ENCODE measurements at regions not wholly inside any gene's neighbourhood (a gene's known extent, or its start where the extent isn't known, plus 50 kb on each side); places are given as distances from the start of the nearest gene placed in this dataset.

DNA sequence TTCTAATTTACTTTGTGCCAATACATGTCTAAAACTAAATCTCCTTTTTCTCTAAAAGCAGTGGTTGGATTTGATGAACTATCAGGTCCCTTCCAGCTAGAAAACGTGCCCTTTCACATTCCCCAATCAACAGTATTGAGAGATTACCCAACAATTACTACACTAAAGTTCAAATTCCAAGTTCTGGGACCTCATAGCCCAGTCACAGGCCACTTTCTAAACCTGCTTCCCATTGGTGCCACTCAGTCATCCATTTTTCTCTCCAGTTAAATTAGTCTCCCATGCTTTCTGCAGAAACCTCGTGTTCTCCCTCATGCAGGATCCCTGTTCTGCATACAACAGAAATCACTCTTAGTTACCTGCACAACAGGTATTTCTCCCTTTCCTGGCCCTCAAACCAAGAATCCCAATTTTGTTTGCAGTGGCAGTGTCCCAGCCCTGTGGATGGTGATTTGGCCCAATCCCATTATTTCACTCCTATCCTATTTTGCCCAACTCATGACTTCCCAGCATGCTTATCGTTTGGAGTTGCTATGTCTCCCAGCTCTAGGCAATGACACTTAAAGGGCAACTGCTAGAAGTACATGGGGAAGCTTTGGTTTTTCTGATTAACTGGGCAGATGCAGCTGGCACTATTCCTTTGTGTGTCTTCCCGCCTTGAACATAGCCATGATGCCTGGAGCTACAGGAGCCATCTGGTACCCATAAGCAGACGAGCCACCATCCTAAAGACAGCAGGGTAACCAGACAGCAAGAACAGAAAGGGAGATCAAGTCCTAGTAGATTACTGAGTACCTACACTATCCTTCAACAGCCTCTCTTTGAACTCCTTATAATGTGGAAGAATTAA is 224.2 kb downstream of the MINAR1 start:
- DNase-seq (ENCODE audit: extremely low read depth, low read depth, low spot score), result no peak

DNA sequence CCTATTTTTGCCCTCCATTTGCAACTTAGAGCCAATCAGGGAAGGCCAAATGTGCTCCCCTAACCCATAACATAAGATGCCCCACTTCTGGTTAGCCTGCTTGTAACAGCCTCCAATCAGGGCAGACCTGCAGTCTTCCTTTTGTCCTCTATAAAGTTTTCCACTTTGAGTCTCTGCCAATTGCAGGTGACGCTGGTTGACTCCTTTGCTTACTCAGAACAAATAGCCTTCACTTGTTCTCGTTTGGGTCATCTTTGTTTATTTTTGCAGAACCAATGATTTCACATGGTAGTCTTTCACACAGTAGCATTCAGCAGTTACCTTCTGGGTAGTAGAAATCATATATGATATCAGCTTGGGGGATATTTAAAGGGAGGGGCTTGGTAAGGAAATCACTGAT is 225.6 kb downstream of the MINAR1 start:
- no peak for DNase-seq (ENCODE audit: extremely low read depth, low read depth, low spot score)

DNA sequence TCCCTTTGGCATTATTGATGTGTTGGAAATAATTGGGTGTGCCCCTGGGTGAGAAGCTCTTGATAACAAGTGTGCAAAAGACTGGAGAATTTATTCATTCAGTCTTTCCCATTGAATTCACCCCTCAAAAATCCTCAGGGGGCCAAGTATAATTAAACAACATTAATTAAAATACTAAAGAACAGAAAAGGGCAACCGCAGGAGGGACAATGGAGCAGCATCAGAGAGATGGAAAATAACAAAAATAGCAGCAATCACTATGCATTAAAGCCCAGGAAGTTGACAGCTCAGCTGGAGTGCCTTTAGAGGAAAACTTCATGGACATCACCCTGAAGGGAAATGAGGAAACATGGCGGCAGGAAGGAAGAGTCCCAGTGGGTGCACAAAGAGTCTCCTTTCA is 227.6 kb downstream of the MINAR1 start:
- DNase-seq (ENCODE audit: extremely low read depth, low read depth, low spot score), result no peak

DNA sequence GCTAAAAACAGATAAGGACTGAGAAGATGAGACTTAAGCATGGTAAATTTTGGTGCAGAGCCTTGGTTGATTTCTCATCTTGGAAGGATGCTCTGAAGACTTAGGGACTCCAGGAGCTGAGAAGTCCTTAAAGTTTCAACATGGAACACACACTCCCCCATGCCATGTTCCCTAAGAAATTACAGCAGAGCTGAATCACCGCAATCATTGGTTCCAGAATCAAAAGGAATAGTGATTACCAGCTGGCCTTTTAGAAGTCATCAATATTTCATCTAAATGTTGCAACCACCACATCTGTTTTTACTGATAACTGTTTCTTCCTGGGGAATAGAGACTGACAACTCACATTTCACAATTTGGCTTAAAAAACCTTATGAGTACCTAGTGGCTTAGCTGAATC is 229.3 kb downstream of the MINAR1 start:
- DNase-seq (ENCODE audit: extremely low read depth, low read depth, low spot score), result no peak

DNA sequence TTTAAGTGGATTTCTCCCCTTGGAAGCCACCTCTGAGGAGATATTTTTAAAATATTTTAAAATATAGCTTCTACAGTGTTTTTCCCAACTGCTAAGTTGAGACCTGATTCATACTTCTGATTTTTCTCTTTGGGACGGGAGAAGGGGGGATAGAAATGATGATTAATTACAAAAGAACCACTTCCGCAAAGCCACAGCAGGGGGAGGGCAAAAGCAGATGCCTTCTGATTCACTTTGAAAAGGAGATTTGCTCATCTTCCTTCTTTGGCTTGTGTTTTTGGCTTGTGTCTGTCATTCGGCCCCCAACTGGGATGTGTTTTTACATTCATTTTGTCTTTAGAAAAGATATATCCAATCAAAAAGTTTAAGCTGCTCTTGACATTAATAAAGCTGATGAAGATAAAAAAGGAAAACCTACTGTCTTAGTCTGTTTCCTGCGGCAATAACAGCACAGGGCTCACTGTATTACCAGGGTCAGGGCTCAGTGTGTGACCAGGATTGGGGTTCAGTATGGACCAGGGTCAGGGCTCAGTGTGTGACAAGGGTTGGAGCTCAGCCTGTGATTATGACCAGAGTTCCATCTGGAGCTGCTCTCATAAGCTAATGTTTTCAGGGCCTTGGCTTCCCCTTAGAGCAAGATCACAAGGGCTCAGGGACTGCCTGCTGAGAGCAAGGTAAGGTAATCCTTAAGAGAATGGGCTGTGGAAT is 223.2 kb downstream of the MTHFS start:
- no peak for DNase-seq (ENCODE audit: extremely low read depth, low read depth, low spot score)

DNA sequence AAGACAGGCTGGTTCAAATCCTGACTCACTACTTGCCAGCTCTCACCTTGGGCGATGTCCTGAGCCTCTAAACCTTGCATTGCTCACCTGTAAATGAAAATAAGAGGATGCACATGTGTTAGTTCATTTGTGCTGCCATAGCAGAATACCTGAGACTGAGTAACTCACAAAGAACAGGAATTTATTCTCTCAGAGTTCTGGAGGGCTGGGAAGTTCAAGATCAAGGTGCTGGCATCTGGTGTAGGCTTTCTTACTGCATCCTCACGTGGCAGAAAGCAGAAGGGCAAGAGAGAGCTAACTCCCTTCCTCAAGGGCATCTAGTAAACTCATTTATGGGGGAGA is 222.7 kb downstream of the MTHFS start:
- DNase-seq (ENCODE audit: extremely low read depth, low read depth, low spot score), result no peak

DNA sequence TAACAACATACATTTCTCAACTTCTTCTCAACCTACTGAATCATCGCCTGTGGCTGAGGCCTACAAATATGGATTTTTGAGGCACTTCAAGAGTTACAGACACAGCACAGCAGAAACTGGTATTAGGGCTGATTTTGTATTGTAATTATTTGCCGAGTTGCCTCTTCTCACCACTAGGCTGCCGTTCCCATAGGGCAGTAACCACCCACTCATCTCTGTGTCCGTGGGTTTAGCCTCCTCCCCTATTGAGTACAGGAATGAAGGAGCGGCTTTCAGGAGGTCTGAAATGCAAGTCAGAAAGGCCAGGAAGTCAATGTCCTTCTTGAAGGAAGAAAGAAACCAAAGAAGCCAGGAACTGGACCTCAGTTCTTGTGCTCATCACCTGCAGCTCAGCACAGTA is 220.8 kb downstream of the MTHFS start:
- DNase-seq (ENCODE audit: extremely low read depth, low read depth, low spot score), result no peak

DNA sequence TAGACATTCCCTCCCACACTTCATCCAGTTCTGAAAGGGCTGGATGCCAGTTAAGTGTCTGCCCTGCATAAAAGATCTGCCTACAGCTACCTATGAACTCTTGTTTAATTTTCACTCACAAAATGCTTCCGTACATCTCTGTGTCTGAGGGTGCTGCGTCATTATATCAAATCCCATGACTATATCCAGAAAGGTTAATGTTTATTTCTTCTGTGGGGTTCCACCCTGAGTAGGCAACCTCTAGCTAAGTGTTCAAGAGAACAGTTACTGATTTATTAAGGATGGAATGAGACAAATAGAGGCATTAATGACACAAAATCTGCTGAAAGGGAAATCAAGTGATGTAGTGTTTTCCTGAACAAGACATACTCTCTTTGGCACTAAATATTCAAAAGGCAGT is 220.2 kb downstream of the MTHFS start:
- no peak for DNase-seq (ENCODE audit: extremely low read depth, low read depth, low spot score)

DNA sequence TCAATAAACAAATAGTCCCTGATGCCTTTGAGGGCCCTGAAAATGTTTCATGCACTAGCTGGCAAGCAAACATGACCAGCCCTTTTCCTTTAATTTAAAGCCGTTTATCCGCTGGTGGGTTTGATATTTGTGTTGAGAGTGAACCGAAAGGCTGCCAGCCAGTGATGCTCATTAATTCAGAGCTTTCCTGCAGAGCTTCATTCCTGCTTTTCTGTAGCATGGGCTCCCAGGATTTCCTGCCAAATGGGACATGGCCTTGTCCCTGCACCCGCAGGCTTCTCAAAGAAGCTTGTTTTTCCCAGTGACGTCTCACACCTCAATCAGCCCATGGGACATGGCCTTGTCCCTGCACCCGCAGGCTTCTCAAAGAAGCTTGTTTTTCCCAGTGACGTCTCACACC is 219.6 kb downstream of the MTHFS start:
- DNase-seq (ENCODE audit: extremely low read depth, low read depth, low spot score), result no peak

DNA sequence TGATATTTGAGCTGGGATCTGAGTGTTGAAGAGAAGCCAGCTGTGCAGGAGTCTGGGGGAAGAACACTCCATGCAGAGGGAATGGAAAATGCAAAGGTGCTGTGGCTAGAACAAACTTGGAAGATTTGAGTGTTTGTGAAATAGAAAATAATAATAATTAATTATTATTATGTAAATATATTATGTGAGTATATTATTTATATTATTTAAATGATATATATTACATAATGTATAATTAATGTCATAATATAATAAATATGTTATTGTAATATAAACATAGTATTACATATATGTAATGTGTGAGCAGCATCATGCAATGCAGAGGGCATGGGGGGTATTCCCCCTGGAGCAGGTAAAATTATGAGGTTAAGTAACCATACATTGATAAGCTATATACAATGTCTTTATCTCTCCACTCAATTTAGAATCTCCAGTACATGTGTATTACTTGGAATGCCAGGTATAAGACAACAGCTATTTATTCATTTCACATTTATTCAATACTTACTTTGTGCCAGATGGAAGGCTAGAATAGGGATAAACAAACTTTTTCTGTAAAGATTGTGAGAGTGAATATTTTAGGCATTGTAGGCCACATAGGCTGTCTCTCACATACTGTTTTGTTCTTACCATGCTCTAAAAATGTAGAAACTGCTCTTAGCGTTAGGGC is 218.6 kb downstream of the MTHFS start:
- no peak for DNase-seq (ENCODE audit: extremely low read depth, low read depth, low spot score)

DNA sequence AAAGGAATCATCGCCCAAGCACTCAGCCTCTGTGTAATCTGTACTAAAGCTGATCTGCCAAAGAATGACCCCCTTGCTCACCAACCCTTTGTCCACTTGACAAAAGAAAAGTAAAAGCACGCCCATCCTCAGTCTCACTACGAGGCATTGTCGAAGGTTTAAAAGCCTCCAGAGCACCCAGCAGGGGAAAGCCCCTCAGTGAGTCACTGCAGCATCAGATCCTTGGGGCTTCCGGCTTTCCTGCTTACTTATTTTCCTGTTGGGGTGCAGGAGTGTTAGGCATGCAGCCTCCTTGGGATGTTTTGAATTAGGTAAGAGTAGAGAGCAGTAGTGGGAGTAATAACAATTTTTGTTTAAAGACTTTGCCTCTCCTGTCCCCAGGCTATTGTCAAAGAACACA is 216.1 kb downstream of the MTHFS start:
- DNase-seq (ENCODE audit: extremely low read depth, low read depth, low spot score), result peak; percentile 31

DNA sequence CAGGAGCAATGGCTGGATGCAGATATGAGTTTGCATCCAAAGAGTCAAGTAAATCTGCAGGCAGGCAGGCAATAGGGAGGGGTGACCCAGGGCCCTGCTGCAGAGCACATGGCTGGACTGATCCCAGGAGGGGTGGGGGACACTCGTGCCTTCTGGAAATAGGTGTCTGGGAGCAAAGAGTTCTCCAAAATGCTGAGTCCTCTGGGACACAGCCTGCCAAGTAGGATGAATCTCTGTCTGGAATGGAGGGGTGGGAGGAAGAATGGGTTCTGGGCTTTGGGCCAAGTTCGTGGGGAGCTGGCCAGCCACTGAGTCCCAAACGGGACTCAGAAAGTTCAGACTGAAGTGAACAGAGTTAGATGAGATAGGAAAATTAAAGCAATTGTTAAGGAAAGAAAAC is 214.5 kb downstream of the MTHFS start:
- no peak for DNase-seq (ENCODE audit: extremely low read depth, low read depth, low spot score)

DNA sequence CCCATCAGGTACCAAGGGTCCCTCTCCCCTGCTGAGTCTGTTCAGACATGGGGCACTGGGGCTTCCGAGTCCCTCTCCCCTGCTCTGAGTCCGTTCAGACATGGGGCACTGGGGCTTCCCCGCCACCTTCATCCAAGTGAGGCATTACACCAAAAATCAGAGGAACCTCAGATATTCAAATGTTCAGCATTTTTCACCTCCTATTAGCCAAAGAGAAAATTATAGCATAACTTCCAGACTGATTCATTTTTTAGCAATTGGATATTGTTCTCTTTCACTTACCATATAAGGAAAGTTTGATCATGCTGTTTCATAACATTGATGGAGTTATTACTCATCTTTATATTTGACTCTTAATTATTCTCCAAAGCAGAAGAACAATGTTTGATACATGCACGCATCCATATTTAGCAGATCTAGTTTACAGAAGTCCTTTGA is 213.9 kb downstream of the MTHFS start:
- no peak for DNase-seq (ENCODE audit: extremely low read depth, low read depth, low spot score)

DNA sequence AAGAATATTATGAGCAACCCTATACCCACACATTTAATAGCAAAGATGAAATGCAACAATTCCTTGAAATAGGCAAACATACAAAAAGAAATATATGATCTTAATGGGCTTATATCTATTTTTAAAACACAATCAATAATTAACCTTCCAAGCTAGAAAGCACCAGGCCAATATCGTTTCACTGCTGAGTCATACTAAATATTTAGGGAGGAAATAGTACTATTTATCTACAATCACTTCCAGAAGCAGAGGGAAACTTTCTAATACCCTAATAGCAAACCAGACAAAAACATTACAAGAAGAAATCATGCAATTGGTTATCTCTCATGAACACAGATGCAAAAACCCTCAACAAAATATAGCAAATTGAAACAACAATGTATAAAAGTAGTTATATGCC is 207.8 kb downstream of the MTHFS start:
- DNase-seq (ENCODE audit: extremely low read depth, low read depth, low spot score), result no peak

DNA sequence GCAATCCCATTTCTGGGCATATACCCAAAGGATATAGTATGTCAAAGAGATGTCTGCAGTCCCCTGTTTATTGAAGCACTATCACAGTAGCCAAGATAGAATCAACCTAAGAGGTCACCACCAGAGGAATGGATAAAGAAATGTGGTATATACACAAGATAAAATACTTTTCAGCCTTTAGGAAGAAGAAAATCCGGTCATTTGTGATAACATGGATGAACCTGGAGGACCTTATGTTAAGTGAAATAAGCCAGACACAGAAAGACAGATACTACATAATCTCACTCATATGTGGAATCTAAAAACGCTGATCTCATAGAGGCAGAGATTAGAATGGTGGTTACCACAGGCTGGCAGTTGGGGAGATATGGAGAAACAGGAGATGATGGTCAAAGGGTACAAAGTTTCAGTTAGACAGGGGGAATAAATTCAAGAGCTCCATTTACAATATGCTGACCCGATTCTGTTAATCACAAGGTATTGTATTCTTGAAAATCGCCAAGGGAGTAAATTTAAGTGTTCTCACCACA is 195.8 kb downstream of the MTHFS start:
- no peak for DNase-seq (ENCODE audit: extremely low read depth, low read depth, low spot score)

DNA sequence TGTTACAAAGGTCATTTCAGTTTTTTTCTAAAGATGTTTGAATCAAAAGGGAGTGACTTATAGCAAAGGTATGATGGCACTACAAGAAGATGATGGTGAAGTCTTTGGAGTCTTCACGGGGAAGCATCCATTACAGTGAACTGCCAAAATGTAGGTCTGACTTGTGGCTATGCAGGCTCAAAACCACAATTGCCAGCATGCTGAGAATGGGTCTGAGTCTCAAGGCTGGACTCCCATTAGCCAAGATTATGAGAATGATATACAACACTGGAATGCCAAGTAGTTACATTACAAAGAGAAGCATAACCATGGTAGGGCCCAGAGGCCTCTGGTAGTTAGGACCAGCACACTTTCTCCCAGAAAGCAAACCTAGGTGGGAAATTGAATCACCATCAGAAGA is 194.2 kb downstream of the MTHFS start:
- no peak for DNase-seq (ENCODE audit: extremely low read depth, low read depth, low spot score)

DNA sequence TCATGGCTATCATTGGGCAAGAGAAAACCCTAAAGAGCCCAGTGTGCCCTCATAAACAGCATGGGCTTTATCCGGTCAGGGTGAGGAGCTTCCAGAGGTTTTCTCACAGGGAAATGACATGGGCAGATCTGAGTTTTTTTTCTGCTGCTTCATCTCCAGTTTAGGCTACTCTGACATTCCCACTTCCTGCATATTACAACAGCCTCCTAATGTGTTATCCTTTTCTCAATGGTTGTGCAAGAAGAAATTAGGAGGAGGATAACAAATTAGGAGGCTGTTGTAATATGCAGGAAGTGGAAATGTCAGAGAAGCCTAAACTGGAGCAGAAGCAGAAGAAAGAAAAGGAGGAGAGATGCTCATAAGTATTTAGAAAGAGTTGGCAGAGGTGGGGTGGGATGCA is 175.6 kb downstream of the MTHFS start:
- DNase-seq (ENCODE audit: extremely low read depth, low read depth, low spot score), result no peak

DNA sequence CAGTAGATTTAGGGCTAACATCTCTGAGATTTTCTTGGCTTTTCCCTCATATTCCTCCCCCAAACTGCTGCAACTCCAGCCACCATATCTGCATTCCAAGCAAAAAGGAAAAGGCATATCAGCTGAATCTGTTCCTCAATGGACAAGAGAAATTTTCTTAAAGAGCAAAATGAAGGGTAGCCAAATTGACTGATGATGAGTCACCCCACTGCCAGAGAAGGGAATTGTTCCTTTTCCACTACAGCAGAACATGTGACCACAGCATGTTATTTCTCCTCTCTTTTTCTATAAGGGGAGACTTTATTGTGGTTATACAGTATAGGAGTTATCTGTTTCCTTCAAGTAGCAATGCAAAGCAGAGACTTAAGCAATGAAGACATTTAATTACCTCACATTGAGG is 172.5 kb downstream of the MTHFS start:
- no peak for DNase-seq (ENCODE audit: extremely low read depth, low read depth, low spot score)

DNA sequence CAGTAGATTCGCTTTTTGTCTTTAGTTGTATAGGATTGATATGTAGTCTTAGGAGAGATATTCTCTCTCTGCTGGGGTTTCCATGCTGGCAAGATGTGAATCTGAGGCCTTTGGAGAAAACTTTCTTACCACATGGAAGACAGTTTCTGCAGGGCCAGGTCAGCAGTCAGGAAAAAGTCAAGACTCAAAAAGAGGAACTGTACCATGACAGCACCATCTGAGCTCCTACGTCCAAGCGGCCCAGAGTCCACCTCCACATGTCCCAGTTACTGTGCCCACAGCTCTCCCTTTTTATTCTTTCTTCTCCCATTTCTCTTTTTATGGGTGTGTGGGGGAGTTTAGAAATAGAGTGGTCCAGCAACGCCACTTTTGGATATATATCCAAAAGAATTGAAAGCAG is 172.0 kb downstream of the MTHFS start:
- DNase-seq (ENCODE audit: extremely low read depth, low read depth, low spot score), result no peak

DNA sequence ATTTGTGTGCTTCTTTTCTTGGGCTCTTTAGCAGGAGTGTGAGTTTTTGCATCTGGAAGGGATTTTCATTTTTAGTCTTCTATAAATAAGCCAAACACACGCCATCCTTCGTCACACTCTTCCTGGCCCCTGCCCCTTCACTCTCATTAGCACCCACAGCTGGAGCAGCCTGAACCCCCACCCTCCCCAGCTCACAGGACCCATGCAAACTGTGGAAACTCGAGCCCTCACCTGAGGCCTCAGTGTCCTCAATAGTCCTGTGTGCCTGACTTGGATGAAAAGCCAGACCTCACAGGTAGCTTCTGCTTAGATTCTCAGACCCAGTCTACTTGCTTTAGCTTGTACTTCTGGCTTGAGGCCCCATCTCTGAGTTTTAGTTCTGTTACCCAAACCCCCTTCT is 167.9 kb downstream of the MTHFS start:
- no peak for DNase-seq (ENCODE audit: extremely low read depth, low read depth, low spot score)

DNA sequence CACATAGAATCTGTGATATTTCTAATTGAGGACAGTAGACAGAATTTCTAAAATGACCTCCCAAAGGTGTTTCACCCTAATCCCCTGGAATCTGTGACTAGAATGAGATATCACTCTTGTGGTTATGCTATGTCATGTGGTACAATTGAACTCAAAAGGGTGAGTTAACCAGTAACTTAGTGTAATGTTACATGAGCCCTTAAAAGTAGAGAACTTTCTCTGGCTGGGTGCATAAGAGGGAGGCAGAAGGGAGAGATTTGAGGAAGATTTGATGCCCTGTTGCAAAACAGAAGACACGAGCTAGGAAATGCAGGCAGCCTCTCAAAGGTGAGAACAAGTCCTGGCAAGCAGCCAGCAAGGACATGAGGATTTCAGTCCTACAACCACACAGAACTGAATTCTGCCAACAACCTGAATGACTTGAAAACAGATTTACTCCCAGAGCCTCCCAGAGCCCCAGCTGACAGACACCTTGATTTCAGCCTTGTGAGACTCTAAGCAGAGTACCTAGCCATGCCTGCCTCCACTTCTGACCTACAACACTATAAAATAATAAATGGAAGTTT is 160.3 kb downstream of the MTHFS start:
- no peak for DNase-seq (ENCODE audit: extremely low read depth, low read depth, low spot score)

Data from glomerular endothelial cell (primary cell).